Heart left ventricle (tissue), 16 donors: ENCODE measurements at regions not wholly inside any gene's neighbourhood (a gene's known extent, or its start where the extent isn't known, plus 50 kb on each side); places are given as distances from the start of the nearest gene placed in this dataset.

Source experiments
- ATAC-seq, 4 donors: fragments of 200-7000 bp; cut with Tn5 transposase; one replicate each; pipeline ENCODE4 v1.9.1; 2020 to 2022; ENCODE audit warnings: moderate library complexity in 4 of 4, mild to moderate bottlenecking in 3 of 4, moderate number of reproducible peaks in 1 of 4
- DNase-seq, 5 donors: peaks; one replicate each; pipeline ENCODE4 v3.0.0-alpha.2; 2020
- H3K27ac ChIP-seq, 12 donors: fragments of 200-600 bp; sonication (generic) in 4 of 12; one replicate each; pipeline versions ENCODE4 v1.5.0 to v1.8.0; 2016 to 2022; ENCODE audit warnings: mild to moderate bottlenecking in 2 of 12
- H3K27me3 ChIP-seq, 9 donors: fragments of 200-600 bp; sonication (generic) in 2 of 9; one replicate each; pipeline versions ENCODE4 v1.5.1 to v1.8.0; 2016 to 2022; ENCODE audit warnings: mild to moderate bottlenecking in 3 of 9
- H3K36me3 ChIP-seq, 9 donors: fragments of 200-600 bp; sonication (generic) in 2 of 9; one replicate each; pipeline versions ENCODE4 v1.5.0 to v1.8.0; 2018 to 2022; ENCODE audit warnings: mild to moderate bottlenecking in 2 of 9
- H3K4me1 ChIP-seq, 12 donors: fragments of 200-600 bp; sonication (generic) in 4 of 12; one replicate each; pipeline versions ENCODE4 v1.5.0 to v1.8.0; 2016 to 2022; ENCODE audit warnings: mild to moderate bottlenecking in 3 of 12
- H3K4me3 ChIP-seq, 12 donors: fragments of 200-600 bp; sonication (generic) in 4 of 12; one replicate each; pipeline versions ENCODE4 v1.5.0 to v1.8.0; 2017 to 2022; ENCODE audit warnings: mild to moderate bottlenecking in 9 of 12, moderate library complexity in 4 of 12
- H3K9me3 ChIP-seq, 12 donors: fragments of 200-600 bp; sonication (generic) in 4 of 12; one replicate each; pipeline versions ENCODE4 v1.5.0 to v1.8.0; 2016 to 2022; ENCODE audit warnings: mild to moderate bottlenecking in 1 of 12
- POLR2A ChIP-seq, 2 donors: fragments of 450-650 bp; IDR thresholded peaks; one replicate each; pipeline ENCODE4 v1.6.1; 2017; ENCODE audit warnings: antibody characterized with exemption in 2 of 2, mild to moderate bottlenecking in 2 of 2, moderate library complexity in 2 of 2
- whole genome bisulfite sequencing, 4 donors: extraction: QIAGEN DNeasy Blood & Tissue Kit in 2 of 4; methylation state at CpG; one replicate each; pipeline versions ENCODE4 v1.1.5 to v1.1.7; 2013 to 2018; 5-methylcytosine and 5-hydroxymethylcytosine counted together
- intact Hi-C, 10 donors: fragments of 100-400 bp; cut with DNase I; formaldehyde crosslinking; loops; one replicate each; pipeline versions ENCODE4 v1.11.1 to v1.14.2; 2022
- TF ChIP-seq, protein P1 (sequence below), 12 donors: fragments of 200-600 bp; sonication (generic) in 4 of 12; IDR thresholded peaks; one replicate each; pipeline versions ENCODE4 v1.5.0 to v1.8.0; 2018 to 2022; ENCODE audit warnings: antibody characterized with exemption in 12 of 12, mild to moderate bottlenecking in 5 of 12
- donor health status: ischemic (EF 13 %, LVEDD 7.1; RV severe dilation, severe dysfunction).
- donor health status: healthy with polysubstance abuse.
- donor health status: DM: no; HTN: yes; CAD: no.
- donor health status: DM: no; HTN: no; CAD: no.
- donor health status: ischemic (EF 25% LVEDD 6.9; RV normal size, moderate dysfunction).
- donor health status: ischemic (EF 25% LVEDD 5.7; RV mildly dilated, moderate dysfunction).
- donor health status: healthy.
- donor health status: DM: yes; HTN: yes; CAD: no.
- donor health status: ischemic (EF 35%, LVEDD 5.7; RV mildly dilated, moderate dysfunction).
- donor health status: nonischemic (EF 11% LVEDD 7.7; RV severe dilation, severe dysfunction).
- donor health status: DM: yes; HTN: yes; CAD: no.
- donor health status: PGD.
- donor health status: ischemic (EF 29% LVEDD 5.4; RV normal size, mild dysfunction).
- donor health status: nonischemic (EF 23%, LVEDD 6.1; RV moderate dilation, normal function).

DNA sequence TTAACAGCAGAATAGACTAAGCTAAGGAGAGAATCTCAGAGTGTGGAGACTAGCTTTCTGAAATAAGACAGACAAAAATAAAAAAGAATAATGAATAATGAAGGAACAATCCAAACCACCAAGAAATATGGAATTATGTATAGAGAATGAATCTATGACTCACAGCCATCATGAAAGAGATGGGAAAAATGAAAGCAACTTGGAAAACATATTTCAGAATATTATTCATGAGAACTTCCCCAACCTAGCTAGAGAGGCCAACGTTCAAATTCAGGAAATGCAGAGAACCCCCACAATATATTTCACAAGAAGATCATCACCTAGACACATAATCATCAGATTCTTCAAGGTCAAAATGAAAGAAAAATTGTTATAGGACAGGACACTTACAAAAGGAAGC, 349.0 kb upstream of the MPDZ start:
- TF ChIP-seq, protein P1, sequence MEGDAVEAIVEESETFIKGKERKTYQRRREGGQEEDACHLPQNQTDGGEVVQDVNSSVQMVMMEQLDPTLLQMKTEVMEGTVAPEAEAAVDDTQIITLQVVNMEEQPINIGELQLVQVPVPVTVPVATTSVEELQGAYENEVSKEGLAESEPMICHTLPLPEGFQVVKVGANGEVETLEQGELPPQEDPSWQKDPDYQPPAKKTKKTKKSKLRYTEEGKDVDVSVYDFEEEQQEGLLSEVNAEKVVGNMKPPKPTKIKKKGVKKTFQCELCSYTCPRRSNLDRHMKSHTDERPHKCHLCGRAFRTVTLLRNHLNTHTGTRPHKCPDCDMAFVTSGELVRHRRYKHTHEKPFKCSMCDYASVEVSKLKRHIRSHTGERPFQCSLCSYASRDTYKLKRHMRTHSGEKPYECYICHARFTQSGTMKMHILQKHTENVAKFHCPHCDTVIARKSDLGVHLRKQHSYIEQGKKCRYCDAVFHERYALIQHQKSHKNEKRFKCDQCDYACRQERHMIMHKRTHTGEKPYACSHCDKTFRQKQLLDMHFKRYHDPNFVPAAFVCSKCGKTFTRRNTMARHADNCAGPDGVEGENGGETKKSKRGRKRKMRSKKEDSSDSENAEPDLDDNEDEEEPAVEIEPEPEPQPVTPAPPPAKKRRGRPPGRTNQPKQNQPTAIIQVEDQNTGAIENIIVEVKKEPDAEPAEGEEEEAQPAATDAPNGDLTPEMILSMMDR (IDR thresholded peaks at IDR 0.05), result no peak
- TF ChIP-seq POLR2A (IDR thresholded peaks at IDR 0.05), result no peak
- Histone ChIP-seq H3K36me3 (no peaks in the 10 kb centered on the region), H3K27me3 (no peaks in the 10 kb centered on the region), H3K27ac (no peak overlapping the region), H3K4me3 (no peak overlapping the region), H3K4me1 (no peaks in the 10 kb centered on the region), H3K9me3 (peaks cover 0 to 11% (median 1%) of the 10 kb centered on the region in 12 donors)
- DNase-seq (no peak), ATAC-seq (no peak)
- intact Hi-C loops, result no loop called here
- WGBS, 4 donors, result 79 to 89% (median 81%) methylated on average over 1 of the region's 1 CpG

DNA sequence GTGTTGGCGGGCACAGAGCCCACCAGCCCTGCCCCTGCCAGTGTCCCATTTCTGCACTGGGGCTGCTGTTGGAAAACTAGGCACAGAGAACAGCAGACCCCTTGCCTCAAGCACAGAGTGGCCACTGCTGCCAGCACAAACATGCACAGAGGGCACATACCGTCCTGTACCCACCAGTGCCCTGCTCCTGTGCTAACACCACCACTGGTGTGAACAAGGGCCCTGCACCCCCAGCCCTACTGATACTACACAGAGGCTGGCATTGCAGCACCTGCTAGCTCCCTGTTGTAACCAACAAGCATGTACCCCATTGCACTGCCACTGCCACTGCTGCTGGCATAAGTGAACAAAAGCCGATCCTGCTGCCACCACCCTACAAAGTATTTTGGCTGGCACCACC, 348.0 kb upstream of the MPDZ start:
- ATAC-seq (peak in 1 of 4 donors; percentile 22), DNase-seq (no peak)
- no peaks in the 10 kb centered on the region for H3K4me1 ChIP-seq
- intact Hi-C loops, result no loop called here
- no peak for TF ChIP-seq POLR2A (IDR thresholded peaks at IDR 0.05)
- TF ChIP-seq, protein P1 (IDR thresholded peaks at IDR 0.05), result no peak
- no peak overlapping the region for H3K27ac ChIP-seq
- no peak overlapping the region for H3K4me3 ChIP-seq
- no peaks in the 10 kb centered on the region for H3K27me3 ChIP-seq
- 70 to 98% (median 96%) methylated on average over 2 to 3 of the region's 3 CpGs for WGBS, 4 donors
- peaks cover 0 to 11% (median 1%) of the 10 kb centered on the region in 12 donors for H3K9me3 ChIP-seq
- H3K36me3 ChIP-seq, result no peaks in the 10 kb centered on the region

DNA sequence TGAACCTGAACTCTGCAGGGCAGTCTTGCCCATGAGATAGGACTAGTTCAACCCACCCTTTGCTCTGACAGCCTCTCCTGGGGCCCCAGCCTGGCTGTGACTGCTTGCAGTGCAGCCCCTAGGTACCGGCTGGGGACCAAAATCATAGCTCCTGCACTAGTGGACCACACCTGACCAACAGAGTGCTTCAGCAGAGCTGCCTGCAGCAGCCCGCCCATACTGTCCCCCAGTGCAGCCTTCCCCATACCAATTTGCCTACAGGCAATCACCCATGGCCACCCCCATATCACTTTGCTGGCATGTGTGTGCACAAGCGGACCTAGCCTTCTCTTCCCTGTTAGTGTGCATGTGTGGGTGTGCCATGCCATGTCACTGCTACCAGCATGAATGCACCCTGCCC, 347.6 kb upstream of the MPDZ start:
- Histone ChIP-seq H3K36me3 (no peaks in the 10 kb centered on the region), H3K4me3 (no peak overlapping the region), H3K9me3 (peaks cover 0 to 11% (median 1%) of the 10 kb centered on the region in 12 donors), H3K27ac (no peak overlapping the region), H3K4me1 (peaks cover 0 to 4% (median 0%) of the 10 kb centered on the region in 12 donors), H3K27me3 (no peaks in the 10 kb centered on the region)
- DNase-seq, result no peak
- WGBS, 4 donors, result 89 to 98% (median 96%) methylated on average over 3 of the region's 3 CpGs
- ATAC-seq, result peak in 1 of 4 donors; percentile 44
- TF ChIP-seq, protein P1 (IDR thresholded peaks at IDR 0.05), result no peak
- no peak for TF ChIP-seq POLR2A (IDR thresholded peaks at IDR 0.05)
- intact Hi-C loops, result no loop called here

DNA sequence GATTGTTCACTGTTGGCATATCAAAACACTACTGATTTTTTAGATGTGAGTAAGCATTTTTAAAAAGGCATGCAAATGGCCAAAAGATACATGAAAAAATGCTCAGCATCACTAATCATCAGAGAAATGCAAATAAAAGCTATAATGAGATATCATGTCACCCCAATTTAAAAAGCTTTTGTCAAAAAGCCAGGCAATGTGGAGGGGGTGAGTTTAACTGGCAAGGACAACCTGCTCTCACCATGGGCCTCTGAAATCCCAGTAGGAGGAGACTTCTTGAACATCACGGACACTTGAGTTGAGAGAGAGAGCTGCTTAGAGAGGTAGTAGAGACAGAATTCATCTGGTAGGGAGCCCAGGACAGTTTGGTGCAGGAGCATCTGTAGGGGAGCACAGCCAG, 347.1 kb upstream of the MPDZ start:
- H3K36me3 ChIP-seq, result no peaks in the 10 kb centered on the region
- no peak overlapping the region for H3K4me3 ChIP-seq
- ATAC-seq (no peak), DNase-seq (no peak)
- no peaks in the 10 kb centered on the region for H3K27me3 ChIP-seq
- TF ChIP-seq, protein P1 (IDR thresholded peaks at IDR 0.05), result no peak
- no peak for TF ChIP-seq POLR2A (IDR thresholded peaks at IDR 0.05)
- no peak overlapping the region for H3K27ac ChIP-seq
- H3K9me3 ChIP-seq, result peaks cover 0 to 11% (median 1%) of the 10 kb centered on the region in 12 donors
- intact Hi-C loops, result no loop called here
- peaks cover 0 to 8% (median 0%) of the 10 kb centered on the region in 12 donors for H3K4me1 ChIP-seq
- WGBS, 4 donors, result 83 to 98% (median 93%) methylated on average over 1 of the region's 1 CpG
